ENCODE measurements at regions not wholly inside any gene's neighbourhood (a gene's known extent, or its start where the extent isn't known, plus 50 kb on each side); places are given as distances from the start of the nearest gene placed in this dataset.

DNA sequence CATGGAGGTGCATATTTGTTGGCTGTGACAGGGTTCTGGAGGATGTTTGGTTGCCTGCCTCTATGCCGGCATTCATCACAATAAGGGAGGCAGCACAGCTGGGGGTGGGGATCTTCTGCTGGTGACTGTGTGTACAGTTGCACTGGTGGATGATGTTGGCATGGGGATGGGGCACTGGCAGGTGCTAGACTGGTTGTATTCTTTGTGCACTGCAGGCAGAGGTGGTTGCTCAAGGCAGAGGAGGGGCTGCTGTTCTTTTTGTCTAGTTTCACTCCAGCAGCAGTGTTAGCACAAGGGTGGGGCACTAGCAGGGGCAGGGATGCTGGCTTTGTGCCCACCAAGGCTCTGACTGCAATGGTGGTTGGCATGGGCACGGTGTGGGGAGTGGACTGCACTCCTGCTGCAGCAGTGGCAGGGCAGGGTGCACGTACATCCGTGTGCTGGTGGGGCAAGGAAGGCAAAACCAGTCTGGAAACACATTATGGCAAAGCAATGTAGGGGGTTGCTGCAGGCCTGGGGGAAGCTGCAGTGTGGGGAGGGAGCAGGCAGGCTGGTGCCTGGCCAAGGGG is 69.3 kb downstream of the ISOC1 start:
- no peak for ATAC-seq
- Histone ChIP-seq H3K36me3 (no peaks in the 10 kb centered on the region), H3K27me3 (no peaks in the 10 kb centered on the region), H3K4me1 (no peaks in the 10 kb centered on the region), H3K9me3 (peaks cover 0 to 28% of the 10 kb centered on the region in 2 donors), H3K4me3 (no peak overlapping the region), H3K27ac (no peak overlapping the region)
- intact Hi-C loops (cut with DNase I), result no loop called here
- TF ChIP-seq, protein P1, sequence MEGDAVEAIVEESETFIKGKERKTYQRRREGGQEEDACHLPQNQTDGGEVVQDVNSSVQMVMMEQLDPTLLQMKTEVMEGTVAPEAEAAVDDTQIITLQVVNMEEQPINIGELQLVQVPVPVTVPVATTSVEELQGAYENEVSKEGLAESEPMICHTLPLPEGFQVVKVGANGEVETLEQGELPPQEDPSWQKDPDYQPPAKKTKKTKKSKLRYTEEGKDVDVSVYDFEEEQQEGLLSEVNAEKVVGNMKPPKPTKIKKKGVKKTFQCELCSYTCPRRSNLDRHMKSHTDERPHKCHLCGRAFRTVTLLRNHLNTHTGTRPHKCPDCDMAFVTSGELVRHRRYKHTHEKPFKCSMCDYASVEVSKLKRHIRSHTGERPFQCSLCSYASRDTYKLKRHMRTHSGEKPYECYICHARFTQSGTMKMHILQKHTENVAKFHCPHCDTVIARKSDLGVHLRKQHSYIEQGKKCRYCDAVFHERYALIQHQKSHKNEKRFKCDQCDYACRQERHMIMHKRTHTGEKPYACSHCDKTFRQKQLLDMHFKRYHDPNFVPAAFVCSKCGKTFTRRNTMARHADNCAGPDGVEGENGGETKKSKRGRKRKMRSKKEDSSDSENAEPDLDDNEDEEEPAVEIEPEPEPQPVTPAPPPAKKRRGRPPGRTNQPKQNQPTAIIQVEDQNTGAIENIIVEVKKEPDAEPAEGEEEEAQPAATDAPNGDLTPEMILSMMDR (IDR thresholded peaks at IDR 0.05), result no peak
- peak in 1 of 4 donors; percentile 37 for DNase-seq

DNA sequence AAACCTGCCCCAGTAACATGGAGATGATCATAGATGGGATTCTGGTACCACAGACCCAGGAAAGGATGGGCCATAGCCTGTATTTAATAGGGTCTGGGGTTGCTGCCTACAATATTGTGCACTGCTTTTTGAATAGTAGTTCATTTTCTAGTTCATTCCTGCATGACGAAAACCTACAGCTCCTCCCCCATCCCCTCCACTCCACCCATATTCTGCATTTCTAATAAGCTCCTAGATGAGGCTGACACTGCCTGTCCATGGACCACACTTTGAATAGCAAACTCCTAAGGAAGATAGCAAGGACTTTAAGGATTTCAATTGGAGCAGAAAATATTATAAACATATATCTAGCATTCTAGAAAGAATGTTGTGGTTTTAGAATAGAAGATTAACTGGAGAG is 75.5 kb downstream of the ISOC1 start:
- TF ChIP-seq, protein P1 (IDR thresholded peaks at IDR 0.05), result no peak
- intact Hi-C loops (cut with DNase I), result no loop called here
- no peaks in the 10 kb centered on the region for H3K36me3 ChIP-seq
- DNase-seq (no peak), ATAC-seq (no peak)
- H3K4me1 ChIP-seq, result no peaks in the 10 kb centered on the region
- no peaks in the 10 kb centered on the region for H3K27me3 ChIP-seq
- no peak overlapping the region for H3K4me3 ChIP-seq
- no peaks in the 10 kb centered on the region for H3K9me3 ChIP-seq
- no peak overlapping the region for H3K27ac ChIP-seq

DNA sequence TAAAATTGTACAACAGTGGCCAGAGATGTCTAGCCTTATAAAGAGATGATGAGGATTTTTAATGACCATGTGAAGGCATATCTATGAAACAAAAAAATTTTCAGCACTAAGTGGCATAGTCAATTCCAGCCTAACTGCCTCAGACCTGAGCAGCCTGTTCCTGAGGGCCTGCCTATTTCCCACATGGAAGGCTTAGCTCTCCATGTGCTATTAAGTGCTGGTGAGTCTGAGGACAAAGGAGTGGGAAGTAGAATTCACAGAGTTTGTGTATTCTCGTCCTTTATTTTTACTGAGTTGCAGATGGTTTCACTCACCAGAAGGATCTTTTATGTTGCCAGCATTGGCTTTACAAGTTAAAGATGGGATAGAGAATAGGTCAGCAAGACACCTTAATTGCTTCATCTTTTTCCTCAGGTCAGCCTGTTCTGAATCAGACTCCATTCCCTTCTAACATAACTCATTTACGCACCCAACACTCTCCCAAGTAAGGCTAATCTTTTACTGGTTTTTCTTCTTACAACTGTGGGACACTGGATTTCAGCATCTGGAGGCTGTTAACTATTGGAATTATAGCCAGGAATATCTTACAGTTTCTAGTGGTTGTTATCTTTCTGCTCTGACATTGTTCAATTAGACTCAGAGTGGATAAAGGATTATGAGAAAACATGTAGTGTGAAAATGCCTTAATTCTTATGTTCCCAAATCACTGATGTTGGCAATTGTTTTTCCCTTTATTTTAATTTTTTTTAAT is 76.8 kb downstream of the ISOC1 start:
- intact Hi-C loops (cut with DNase I), result no loop called here
- H3K27ac ChIP-seq, result no peak overlapping the region
- no peaks in the 10 kb centered on the region for H3K9me3 ChIP-seq
- no peaks in the 10 kb centered on the region for H3K4me1 ChIP-seq
- H3K27me3 ChIP-seq, result no peaks in the 10 kb centered on the region
- no peak overlapping the region for H3K4me3 ChIP-seq
- DNase-seq (peak in 2 of 4 donors; percentile 16), ATAC-seq (no peak)
- TF ChIP-seq, protein P1 (IDR thresholded peaks at IDR 0.05), result no peak
- no peaks in the 10 kb centered on the region for H3K36me3 ChIP-seq

DNA sequence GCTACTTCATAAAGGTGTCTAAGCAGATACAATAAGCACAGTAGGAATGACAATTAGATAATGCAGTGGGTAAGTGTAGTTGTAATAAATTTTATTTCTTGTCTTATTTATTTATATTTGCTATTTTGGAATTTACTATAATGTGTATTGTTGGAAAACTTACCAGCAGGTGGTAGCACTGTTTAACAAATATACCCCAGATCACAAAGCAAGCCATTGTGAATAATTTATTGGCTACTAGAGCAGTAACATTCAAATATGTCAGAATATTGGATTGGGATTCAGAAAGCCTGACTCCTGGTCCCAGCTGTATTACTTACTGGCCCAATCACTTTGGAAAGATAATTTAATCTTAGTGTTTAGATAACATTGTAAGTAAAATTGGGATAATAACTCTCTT is 78.0 kb downstream of the ISOC1 start:
- Histone ChIP-seq H3K27ac (no peak overlapping the region), H3K9me3 (no peaks in the 10 kb centered on the region), H3K4me3 (no peak overlapping the region), H3K36me3 (no peaks in the 10 kb centered on the region), H3K27me3 (no peaks in the 10 kb centered on the region), H3K4me1 (no peaks in the 10 kb centered on the region)
- DNase-seq (peak in 2 of 4 donors; percentile 13 to 39), ATAC-seq (no peak)
- TF ChIP-seq, protein P1 (IDR thresholded peaks at IDR 0.05), result no peak
- intact Hi-C loops (cut with DNase I), result no loop called here

DNA sequence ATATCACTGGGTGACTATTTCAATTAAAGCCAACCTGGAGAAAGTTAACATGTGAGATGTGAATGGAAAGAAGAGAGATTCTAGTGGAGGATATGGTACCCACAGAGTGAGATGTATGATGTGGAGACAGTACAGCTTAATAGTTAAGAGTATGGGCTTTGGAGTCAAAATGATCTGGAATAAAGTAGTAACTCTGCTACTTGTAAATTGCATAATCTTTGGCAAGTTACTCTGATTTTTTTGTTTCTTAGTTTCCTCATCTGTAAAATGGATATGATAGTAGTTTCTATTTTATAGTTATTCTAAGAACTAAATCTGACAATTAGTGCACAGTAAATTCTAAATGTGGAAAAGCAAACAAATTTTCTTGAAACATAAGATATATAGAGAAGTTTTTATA is 79.2 kb downstream of the ISOC1 start:
- TF ChIP-seq, protein P1 (IDR thresholded peaks at IDR 0.05), result no peak
- DNase-seq (no peak), ATAC-seq (no peak)
- Histone ChIP-seq H3K27ac (no peak overlapping the region), H3K4me3 (no peak overlapping the region), H3K4me1 (no peaks in the 10 kb centered on the region), H3K36me3 (no peaks in the 10 kb centered on the region), H3K27me3 (no peaks in the 10 kb centered on the region), H3K9me3 (no peaks in the 10 kb centered on the region)
- intact Hi-C loops (cut with DNase I), result no loop called here
